Natural killer cell (primary cell): ENCODE measurements at regions not wholly inside any gene's neighbourhood (a gene's known extent, or its start where the extent isn't known, plus 50 kb on each side); places are given as distances from the start of the nearest gene placed in this dataset.

Experiments
- ATAC-seq, 3 donors: fragments of 150-1000 bp in 2 of 3; fragments of 200-7000 bp in 1 of 3; cut with Tn5 transposase; 1 replicate in 1 of 3; 2 replicates in 2 of 3; pipeline ENCODE4 v1.10.0; 2021; ENCODE audit warnings: mild to moderate bottlenecking in 2 of 3, moderate library complexity in 2 of 3
- DNase-seq, 2 donors: peaks; one replicate each; pipeline versions ENCODE4 v3.0.0 to v3.0.0-alpha.2; 2013 to 2021; ENCODE audit warnings: mixed read lengths in 1 of 2
- H3K27ac ChIP-seq: one replicate; pipeline ENCODE4 v1.5.1; 2013; ENCODE audit warnings: mild to moderate bottlenecking, low read length
- H3K27me3 ChIP-seq: one replicate; pipeline ENCODE4 v1.6.1; 2013; ENCODE audit warnings: low read length; ENCODE audit not compliant: control insufficient read depth, insufficient read depth
- H3K36me3 ChIP-seq: one replicate; pipeline ENCODE4 v1.6.1; 2013; ENCODE audit warnings: low read length; ENCODE audit not compliant: control insufficient read depth, insufficient read depth
- H3K4me1 ChIP-seq: one replicate; pipeline ENCODE4 v1.6.1; 2013; ENCODE audit warnings: low read length; ENCODE audit not compliant: control insufficient read depth, insufficient read depth
- H3K4me3 ChIP-seq: one replicate; pipeline ENCODE4 v1.5.1; 2013; ENCODE audit warnings: low read length
- H3K9me3 ChIP-seq: one replicate; pipeline ENCODE4 v1.6.1; 2013; ENCODE audit warnings: low read length; ENCODE audit not compliant: control insufficient read depth, insufficient read depth
- H3K27ac Mint-ChIP-seq, 2 donors: one replicate each; pipeline ENCODE4 v1.8.0; 2022; ENCODE audit warnings: mild to moderate bottlenecking in 2 of 2, mixed read lengths in 2 of 2, moderate library complexity in 1 of 2
- H3K27me3 Mint-ChIP-seq, 2 donors: one replicate each; pipeline ENCODE4 v1.8.0; 2022; ENCODE audit warnings: low read depth in 2 of 2, mixed read lengths in 2 of 2
- H3K36me3 Mint-ChIP-seq: one replicate; pipeline ENCODE4 v1.8.0; 2022; ENCODE audit warnings: mixed read lengths
- H3K4me1 Mint-ChIP-seq, 2 donors: one replicate each; pipeline ENCODE4 v1.8.0; 2022; ENCODE audit warnings: mixed read lengths in 2 of 2
- H3K4me3 Mint-ChIP-seq: one replicate; pipeline ENCODE4 v1.8.0; 2022; ENCODE audit warnings: mild to moderate bottlenecking, moderate library complexity, mixed read lengths
- H3K9me3 Mint-ChIP-seq, 2 donors: one replicate each; pipeline ENCODE4 v1.8.0; 2022; ENCODE audit warnings: mixed read lengths in 2 of 2
- CTCF ChIP-seq: fragments of 200-600 bp; IDR thresholded peaks from one replicate; pipeline ENCODE4 v1.8.0; 2022; ENCODE audit warnings: antibody characterized with exemption
- WGBS: methylation state at CpG from one replicate; pipeline ENCODE4 v1.1.7; 2013; ENCODE audit warnings: missing lambda C conversion rate; ENCODE audit not compliant: insufficient coverage; 5-methylcytosine and 5-hydroxymethylcytosine counted together
- intact Hi-C: fragments of 100-400 bp; cut with micrococcal nuclease; formaldehyde crosslinking; loops from one replicate; pipeline ENCODE4 v1.14.2; 2022

- Histone ChIP-seq H3K27me3 (no peaks in the 10 kb centered on the region), H3K36me3 (no peaks in the 10 kb centered on the region), H3K4me1 (no peaks in the 10 kb centered on the region), H3K9me3 (no peaks in the 10 kb centered on the region), H3K4me3 (no peak overlapping the region), H3K27ac (no peak overlapping the region)
- DNase-seq (no peak), ATAC-seq (no peak)
- no peak for TF ChIP-seq CTCF
- Mint-ChIP-seq H3K9me3 (no peaks in the 10 kb centered on the region), H3K4me1 (peaks cover 0 to 3% of the 10 kb centered on the region in 2 donors), H3K27me3 (no peaks in the 10 kb centered on the region), H3K27ac (no peak overlapping the region), H3K4me3 (no peak overlapping the region), H3K36me3 (no peaks in the 10 kb centered on the region)
- intact Hi-C loops = no loop called here
- WGBS = 88% methylated on average over 9 of the region's 9 CpGs
Measured at GRCh38 chr11:8801121-8801520, 109.9 kb upstream of the AKIP1 start.

GRCh38 chr11:8802251-8802650 lies 108.7 kb upstream of the AKIP1 start:
- intact Hi-C loops = no loop called here
- 93% methylated on average over 5 of the region's 5 CpGs for whole genome bisulfite sequencing
- no peaks in the 10 kb centered on the region for H3K27me3 Mint-ChIP-seq
- H3K27ac ChIP-seq = no peak overlapping the region
- peaks cover 0 to 11% of the 10 kb centered on the region in 2 donors for H3K4me1 Mint-ChIP-seq
- no peak overlapping the region for H3K4me3 ChIP-seq
- no peaks in the 10 kb centered on the region for H3K36me3 ChIP-seq
- H3K27me3 ChIP-seq = no peaks in the 10 kb centered on the region
- TF ChIP-seq CTCF = no peak
- H3K9me3 ChIP-seq = no peaks in the 10 kb centered on the region
- H3K4me1 ChIP-seq = no peaks in the 10 kb centered on the region
- ATAC-seq (no peak), DNase-seq (no peak)
- H3K9me3 Mint-ChIP-seq = no peaks in the 10 kb centered on the region
- H3K36me3 Mint-ChIP-seq = no peaks in the 10 kb centered on the region
- no peak overlapping the region for H3K27ac Mint-ChIP-seq
- no peak overlapping the region for H3K4me3 Mint-ChIP-seq

- no peaks in the 10 kb centered on the region for H3K36me3 ChIP-seq
- Mint-ChIP-seq H3K4me3 (no peak overlapping the region), H3K27ac (no peak overlapping the region), H3K4me1 (peaks cover 0 to 11% of the 10 kb centered on the region in 2 donors), H3K27me3 (no peaks in the 10 kb centered on the region), H3K9me3 (no peaks in the 10 kb centered on the region), H3K36me3 (no peaks in the 10 kb centered on the region)
- H3K4me1 ChIP-seq = no peaks in the 10 kb centered on the region
- no peaks in the 10 kb centered on the region for H3K27me3 ChIP-seq
- ATAC-seq (no peak), DNase-seq (no peak)
- intact Hi-C loops = no loop called here
- no peaks in the 10 kb centered on the region for H3K9me3 ChIP-seq
- no peak for TF ChIP-seq CTCF
- no peak overlapping the region for H3K4me3 ChIP-seq
- 89% methylated on average over 6 of the region's 6 CpGs for WGBS
- H3K27ac ChIP-seq = no peak overlapping the region
Measured at GRCh38 chr11:8803973-8804372, 107.0 kb upstream of the AKIP1 start.

- no peak for TF ChIP-seq CTCF
- ATAC-seq = no peak
- no peak for DNase-seq
- Histone ChIP-seq H3K9me3 (no peaks in the 10 kb centered on the region), H3K4me3 (no peak overlapping the region), H3K36me3 (no peaks in the 10 kb centered on the region), H3K27me3 (no peaks in the 10 kb centered on the region), H3K4me1 (peaks cover 2% of the 10 kb centered on the region), H3K27ac (no peak overlapping the region)
- WGBS = 94% methylated on average over 3 of the region's 3 CpGs
- Mint-ChIP-seq H3K9me3 (no peaks in the 10 kb centered on the region), H3K4me3 (no peak overlapping the region), H3K27ac (no peak overlapping the region), H3K4me1 (peaks cover 3 to 14% of the 10 kb centered on the region in 2 donors), H3K36me3 (no peaks in the 10 kb centered on the region), H3K27me3 (peaks cover 0 to 3% of the 10 kb centered on the region in 2 donors)
- intact Hi-C loops = no loop called here
Measured at GRCh38 chr11:8805296-8805695, 105.7 kb upstream of the AKIP1 start.
